MG63 (cell line): ENCODE measurements at regions not wholly inside any gene's neighbourhood (a gene's known extent, or its start where the extent isn't known, plus 50 kb on each side); places are given as distances from the start of the nearest gene placed in this dataset.
"Not testable (repeated sequence)": the region's sequence is repeated elsewhere in the genome, so short reads cannot be mapped to it uniquely, and the experiment has no call there.

Experiments
- DNase-seq: peaks from one replicate; pipeline ENCODE4 v3.0.0-alpha.2; 2020
- H3K27me3 ChIP-seq: fragments of 250-450 bp; sonication (Bioruptor Pico); 2 replicates; pipeline ENCODE4 v1.5.1; 2020; ENCODE audit warnings: mild to moderate bottlenecking, moderate library complexity
- H3K36me3 ChIP-seq: fragments of 250-450 bp; sonication (Bioruptor Pico); 2 replicates; pipeline ENCODE4 v1.5.1; 2020; ENCODE audit warnings: mild to moderate bottlenecking, moderate library complexity
- H3K4me3 ChIP-seq: fragments of 250-450 bp; sonication (Bioruptor Pico); 2 replicates; pipeline ENCODE4 v1.5.1; 2020; ENCODE audit warnings: mild to moderate bottlenecking, moderate library complexity
- H3K9me3 ChIP-seq: fragments of 250-450 bp; sonication (Bioruptor Pico); 2 replicates; pipeline ENCODE4 v1.5.1; 2020; ENCODE audit warnings: mild to moderate bottlenecking, moderate library complexity

- Histone ChIP-seq H3K36me3 (no peaks in the 10 kb centered on the region), H3K4me3 (no peak overlapping the region), H3K27me3 (no peaks in the 10 kb centered on the region), H3K9me3 (no peaks in the 10 kb centered on the region)
- DNase-seq, result no peak
Measured at GRCh38 chr18:66972681-66973080, 368.8 kb upstream of the CDH19 start.

DNA sequence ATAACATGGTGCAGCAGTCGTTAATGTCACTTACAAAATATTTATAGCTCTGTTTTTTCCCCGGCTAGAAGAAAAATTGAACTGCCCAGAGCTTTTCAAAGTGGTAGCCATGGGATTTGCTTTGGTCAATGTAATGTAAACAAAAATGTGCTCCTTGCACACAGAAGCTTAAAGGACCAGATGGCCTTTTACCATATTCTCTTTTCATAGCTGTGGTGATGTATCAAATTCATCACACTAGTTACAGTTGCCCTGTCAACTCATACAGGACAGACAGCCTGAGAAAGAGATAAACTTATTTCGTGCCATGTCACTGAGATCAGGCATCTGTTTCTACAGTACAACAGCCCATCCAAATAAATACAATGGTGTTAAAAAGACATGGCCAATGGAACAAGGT, 368.1 kb upstream of the CDH19 start:
- H3K4me3 ChIP-seq, result no peak overlapping the region
- H3K36me3 ChIP-seq, result no peaks in the 10 kb centered on the region
- no peak for DNase-seq
- H3K27me3 ChIP-seq, result no peaks in the 10 kb centered on the region
- no peaks in the 10 kb centered on the region for H3K9me3 ChIP-seq

DNA sequence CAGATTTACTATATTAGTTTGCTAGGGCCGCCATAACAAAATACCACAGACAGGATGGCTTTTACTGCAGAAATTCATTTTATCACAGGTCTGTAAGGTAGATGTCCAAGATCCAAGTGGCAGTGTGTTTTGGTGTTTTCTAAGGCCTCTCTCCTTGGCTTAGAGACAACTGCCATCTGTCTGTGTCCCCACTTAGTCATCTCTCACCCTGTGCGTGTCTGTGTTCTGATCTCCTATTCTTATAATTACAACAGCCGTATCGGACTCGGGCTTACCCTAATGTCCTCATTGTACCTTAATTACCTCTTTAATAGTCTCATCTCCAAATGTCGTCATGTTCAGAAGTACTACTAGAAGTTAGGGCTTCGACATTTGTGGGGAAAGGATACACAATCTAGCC, 362.3 kb upstream of the CDH19 start:
- no peaks in the 10 kb centered on the region for H3K36me3 ChIP-seq
- DNase-seq, result no peak
- H3K9me3 ChIP-seq, result no peaks in the 10 kb centered on the region
- no peaks in the 10 kb centered on the region for H3K27me3 ChIP-seq
- no peak overlapping the region for H3K4me3 ChIP-seq

DNA sequence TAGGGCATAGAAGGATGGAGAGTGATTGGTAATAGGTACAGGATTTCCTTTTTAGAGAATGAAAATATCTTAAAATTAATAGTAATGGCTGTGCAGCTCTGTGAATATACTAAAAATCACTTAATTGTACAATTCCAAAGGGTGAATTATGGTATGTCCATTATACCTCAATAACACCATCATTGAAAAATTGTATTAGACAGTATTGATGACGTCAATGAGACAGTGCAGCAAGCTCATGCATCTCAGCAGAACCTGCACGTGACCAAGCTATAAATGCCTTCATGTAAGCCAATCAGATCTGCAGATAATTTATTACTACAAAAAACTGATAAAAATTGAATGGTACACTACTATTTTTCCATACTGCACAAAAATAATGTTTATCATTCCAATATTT, 354.4 kb upstream of the CDH19 start:
- Histone ChIP-seq H3K9me3 (no peaks in the 10 kb centered on the region), H3K4me3 (no peak overlapping the region), H3K27me3 (no peaks in the 10 kb centered on the region), H3K36me3 (no peaks in the 10 kb centered on the region)
- DNase-seq, result no peak

DNA sequence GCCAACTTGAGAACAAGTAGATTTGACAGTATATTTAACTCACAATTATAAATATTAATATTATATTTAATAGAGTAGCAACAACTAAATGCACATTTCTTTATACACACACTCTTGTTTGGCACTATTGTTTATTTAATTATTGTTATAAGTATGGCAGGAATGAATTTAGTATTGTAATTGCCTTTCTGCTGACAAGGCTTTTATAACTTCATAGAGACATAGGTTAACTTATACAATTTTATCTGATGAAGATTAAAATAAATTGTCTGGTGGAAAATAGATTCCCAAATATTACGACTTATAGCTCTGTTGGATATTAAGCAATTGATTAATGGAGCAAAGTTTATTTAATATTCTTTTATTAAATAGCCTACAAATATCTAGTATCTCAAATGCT, 347.9 kb upstream of the CDH19 start:
- DNase-seq, result no peak
- Histone ChIP-seq H3K9me3 (no peaks in the 10 kb centered on the region), H3K4me3 (no peak overlapping the region), H3K36me3 (no peaks in the 10 kb centered on the region), H3K27me3 (no peaks in the 10 kb centered on the region)

DNA sequence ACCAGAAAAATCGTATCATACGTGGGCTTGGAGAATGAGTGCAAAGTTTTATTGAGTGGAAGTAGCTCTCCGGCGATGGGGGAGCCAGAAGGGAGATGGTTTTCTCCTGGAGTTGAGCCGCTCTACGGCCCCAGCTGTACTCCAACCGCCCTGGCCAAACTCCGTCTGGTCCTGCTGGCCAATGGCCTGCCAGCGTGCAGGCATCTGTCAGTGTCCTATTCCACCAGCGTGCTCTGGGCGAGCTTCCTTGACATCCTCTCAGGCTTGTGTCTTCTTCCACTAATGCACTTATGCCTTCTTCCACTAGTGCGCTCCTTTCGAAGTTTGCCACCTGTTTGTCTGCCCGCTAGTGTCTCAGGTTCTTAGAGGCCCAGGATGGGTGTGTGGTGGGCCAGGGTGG, 345.5 kb upstream of the CDH19 start:
- H3K9me3 ChIP-seq, result no peaks in the 10 kb centered on the region
- no peak for DNase-seq
- no peaks in the 10 kb centered on the region for H3K27me3 ChIP-seq
- no peak overlapping the region for H3K4me3 ChIP-seq
- no peaks in the 10 kb centered on the region for H3K36me3 ChIP-seq

DNA sequence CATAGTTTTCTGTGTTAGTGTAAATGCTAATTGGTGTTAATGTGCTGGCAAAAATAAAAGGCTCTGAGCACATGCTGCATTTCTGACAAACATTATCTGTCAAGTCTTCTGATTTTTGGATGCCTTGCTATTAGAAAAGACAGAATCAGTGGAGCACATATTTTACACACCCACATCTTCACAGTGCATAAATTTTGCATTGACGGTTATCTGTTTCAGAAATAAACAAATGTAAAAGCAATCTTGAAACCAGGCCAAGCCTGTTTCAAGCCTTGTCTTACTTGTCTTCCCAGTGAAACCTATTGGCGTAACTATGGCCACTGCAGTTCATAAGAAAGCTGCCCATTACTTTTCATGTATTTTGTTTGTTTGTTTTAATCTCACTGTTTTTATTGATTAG, 333.7 kb upstream of the CDH19 start:
- no peaks in the 10 kb centered on the region for H3K27me3 ChIP-seq
- DNase-seq, result no peak
- H3K36me3 ChIP-seq, result no peaks in the 10 kb centered on the region
- no peak overlapping the region for H3K4me3 ChIP-seq
- no peaks in the 10 kb centered on the region for H3K9me3 ChIP-seq

GRCh38 chr18:66931010-66931409, 327.1 kb upstream of the CDH19 start:
- no peak for DNase-seq
- H3K9me3 ChIP-seq, result no peaks in the 10 kb centered on the region

GRCh38 chr18:66916834-66917233, 312.9 kb upstream of the CDH19 start:
- DNase-seq, result no peak
- Histone ChIP-seq H3K9me3 (no peaks in the 10 kb centered on the region), H3K36me3 (no peaks in the 10 kb centered on the region), H3K4me3 (no peak overlapping the region), H3K27me3 (no peaks in the 10 kb centered on the region)

More at GRCh38 chr18:66931010-66931409, 327.1 kb upstream of the CDH19 start:
- Histone ChIP-seq H3K27me3 (no peaks in the 10 kb centered on the region), H3K4me3 (no peak overlapping the region), H3K36me3 (no peaks in the 10 kb centered on the region)

DNA sequence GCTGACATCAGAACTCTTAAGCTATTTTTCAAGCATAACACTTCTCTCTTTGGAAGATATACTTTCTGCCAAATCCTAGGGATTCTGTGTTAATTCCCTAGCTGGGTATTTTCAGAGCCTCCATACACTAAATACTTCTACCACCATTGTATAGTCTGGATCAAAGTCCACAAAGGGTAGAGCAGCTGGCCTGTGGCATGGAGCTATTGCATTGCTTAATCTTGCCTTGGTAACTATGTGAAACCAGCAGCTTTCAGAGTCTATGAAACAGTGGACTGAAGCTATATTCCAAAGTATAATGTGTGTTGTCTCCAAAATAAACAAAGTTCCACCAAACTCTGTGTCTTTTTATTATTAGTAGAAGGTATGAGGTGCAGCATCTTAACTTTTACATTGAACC, 296.9 kb upstream of the CDH19 start:
- Histone ChIP-seq H3K27me3 (no peaks in the 10 kb centered on the region), H3K9me3 (no peaks in the 10 kb centered on the region), H3K36me3 (no peaks in the 10 kb centered on the region), H3K4me3 (no peak overlapping the region)
- DNase-seq, result no peak

DNA sequence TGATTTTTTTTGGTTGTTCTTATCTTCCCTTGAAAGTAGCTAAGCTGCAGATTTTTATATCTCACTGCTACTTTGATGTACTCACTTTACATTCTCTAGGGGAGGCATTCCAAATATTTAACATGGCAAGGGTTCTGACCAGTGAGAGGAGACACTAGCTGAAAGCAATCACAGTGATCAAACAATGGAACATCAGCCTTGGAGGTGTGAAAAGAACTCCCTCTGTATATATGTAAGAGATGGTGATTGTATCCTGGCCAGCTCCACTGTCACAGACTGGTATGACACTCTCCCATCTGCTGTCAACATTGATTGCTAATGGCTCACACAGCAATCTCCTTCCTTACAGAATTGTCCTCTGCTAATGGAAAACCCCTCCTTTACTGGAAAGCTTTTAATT, 291.7 kb upstream of the CDH19 start:
- no peak for DNase-seq
- Histone ChIP-seq H3K36me3 (no peaks in the 10 kb centered on the region), H3K27me3 (no peaks in the 10 kb centered on the region), H3K9me3 (no peaks in the 10 kb centered on the region), H3K4me3 (no peak overlapping the region)

DNA sequence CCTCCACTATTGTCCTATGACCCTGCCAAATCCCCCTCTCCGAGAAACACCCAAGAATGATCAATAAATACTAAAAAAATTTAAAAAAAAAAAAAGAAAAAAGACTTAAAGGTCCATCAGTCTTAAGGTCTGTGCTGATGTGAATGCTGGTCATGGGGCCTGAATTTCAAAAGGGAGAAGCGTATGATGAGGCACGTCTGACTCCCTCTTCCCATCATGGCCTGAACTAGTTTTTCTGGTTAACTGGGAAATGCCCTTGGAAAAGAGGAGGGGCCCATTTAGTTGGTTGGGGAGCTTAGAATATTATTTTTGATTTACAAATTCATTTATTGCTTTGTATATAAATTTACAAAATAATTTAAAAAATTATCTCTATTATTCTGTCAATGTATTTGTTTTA, 291.0 kb upstream of the CDH19 start:
- Histone ChIP-seq H3K36me3 (no peaks in the 10 kb centered on the region), H3K4me3 (no peak overlapping the region), H3K27me3 (no peaks in the 10 kb centered on the region), H3K9me3 (no peaks in the 10 kb centered on the region)
- no peak for DNase-seq

DNA sequence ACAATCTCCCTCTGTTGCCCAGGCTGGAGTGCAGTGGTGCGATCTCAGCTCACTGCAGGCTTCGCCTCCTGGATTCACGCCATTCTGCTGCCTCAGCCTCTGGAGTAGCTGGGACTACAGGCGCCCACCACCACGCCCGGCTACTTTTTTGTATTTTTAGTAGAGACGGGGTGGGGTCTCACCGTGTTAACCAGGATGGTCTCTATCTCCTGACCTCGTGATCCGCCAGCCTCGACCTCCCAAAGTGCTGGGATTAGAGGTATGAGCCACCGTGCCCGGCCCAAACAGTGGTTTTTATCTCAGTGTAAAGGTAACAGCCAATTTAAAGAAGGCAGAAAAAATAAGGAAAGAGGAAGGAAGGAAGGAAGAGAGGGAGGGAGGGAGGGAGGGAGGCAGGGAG, 288.5 kb upstream of the CDH19 start:
- H3K4me3 ChIP-seq, H3K36me3 ChIP-seq, DNase-seq: not testable (repeated sequence)

DNA sequence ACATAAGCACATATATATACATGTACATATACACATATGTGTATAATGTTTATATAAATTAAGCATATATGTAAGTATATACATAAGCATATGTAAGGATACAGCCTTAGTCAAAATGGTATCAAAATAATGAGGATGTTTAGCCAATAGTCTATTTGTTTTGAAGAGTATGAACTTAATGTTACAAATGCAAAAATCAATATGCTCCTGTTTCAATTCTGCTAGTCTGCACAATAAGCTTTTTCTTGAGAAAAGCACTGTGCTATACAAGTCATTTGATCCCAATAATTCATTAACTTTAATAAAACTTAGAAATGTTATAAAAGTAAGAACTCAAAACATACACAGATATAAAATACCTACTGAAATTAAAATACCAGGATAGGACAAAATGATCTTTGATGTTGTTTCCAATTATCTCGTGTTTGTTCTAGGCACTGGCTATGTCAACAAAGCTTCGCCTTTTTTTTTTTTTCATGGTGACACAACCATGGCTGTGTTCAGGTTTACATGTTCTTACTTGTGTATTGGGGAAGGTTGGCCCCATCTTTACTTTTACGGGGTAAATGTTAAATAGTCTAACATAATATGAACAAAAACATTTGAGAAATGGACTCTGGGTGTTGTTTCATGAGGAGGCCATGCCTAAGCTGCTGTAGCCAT, 271.1 kb upstream of the CDH19 start:
- Histone ChIP-seq H3K36me3 (no peaks in the 10 kb centered on the region), H3K4me3 (no peak overlapping the region), H3K9me3 (no peaks in the 10 kb centered on the region), H3K27me3 (no peaks in the 10 kb centered on the region)
- DNase-seq, result no peak

More for the DNA sequence above, 288.5 kb upstream of the CDH19 start:
- H3K9me3 ChIP-seq, H3K27me3 ChIP-seq: not testable (repeated sequence)

DNA sequence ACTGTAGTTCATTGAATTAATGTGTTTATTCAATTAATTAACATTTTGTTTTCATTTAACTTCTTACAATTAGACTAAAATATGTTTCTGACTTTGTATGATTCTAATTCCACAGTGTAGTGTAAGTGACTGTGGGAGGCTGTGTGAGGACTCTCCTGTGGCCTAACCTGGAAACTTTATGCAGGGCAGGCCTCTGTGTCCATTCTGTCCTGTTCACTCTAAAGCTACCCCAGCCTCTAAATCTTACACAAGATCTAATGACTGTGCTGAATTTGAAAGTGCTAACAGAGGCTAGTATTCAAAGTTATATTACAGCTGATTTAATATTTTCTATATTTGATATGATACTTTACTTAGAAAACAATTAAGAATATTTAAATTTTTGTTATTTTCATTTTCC, 270.5 kb upstream of the CDH19 start:
- Histone ChIP-seq H3K36me3 (no peaks in the 10 kb centered on the region), H3K4me3 (no peak overlapping the region), H3K9me3 (no peaks in the 10 kb centered on the region), H3K27me3 (no peaks in the 10 kb centered on the region)
- no peak for DNase-seq

GRCh38 chr18:66873899-66874298, 270.0 kb upstream of the CDH19 start:
- Histone ChIP-seq H3K9me3 (no peaks in the 10 kb centered on the region), H3K36me3 (no peaks in the 10 kb centered on the region), H3K27me3 (no peaks in the 10 kb centered on the region), H3K4me3 (no peak overlapping the region)
- no peak for DNase-seq

DNA sequence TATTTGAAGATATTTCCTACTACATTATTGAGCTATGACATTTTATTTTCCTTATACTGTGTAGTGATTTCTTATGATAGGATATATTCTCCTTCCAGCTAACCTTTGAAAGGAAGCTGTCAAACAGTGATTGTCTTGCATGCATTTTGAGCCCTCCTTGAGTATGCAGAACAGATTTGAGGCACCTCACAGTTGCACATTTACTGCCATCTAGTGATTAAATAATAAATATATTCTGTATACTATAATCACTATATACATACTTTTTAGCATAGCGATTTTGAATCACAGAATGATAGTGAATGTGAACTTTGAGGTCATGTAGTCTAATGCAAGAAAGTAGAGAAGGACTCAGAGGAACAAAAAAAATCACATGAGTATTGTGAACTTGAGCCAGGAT, 268.4 kb upstream of the CDH19 start:
- no peaks in the 10 kb centered on the region for H3K27me3 ChIP-seq
- H3K4me3 ChIP-seq, result no peak overlapping the region
- no peaks in the 10 kb centered on the region for H3K36me3 ChIP-seq
- DNase-seq, result no peak
- H3K9me3 ChIP-seq, result no peaks in the 10 kb centered on the region

- Histone ChIP-seq H3K4me3 (no peak overlapping the region), H3K36me3 (no peaks in the 10 kb centered on the region), H3K27me3 (no peaks in the 10 kb centered on the region), H3K9me3 (no peaks in the 10 kb centered on the region)
- DNase-seq, result no peak
Measured at GRCh38 chr18:66867653-66868052, 263.8 kb upstream of the CDH19 start.

- H3K36me3 ChIP-seq, H3K27me3 ChIP-seq, H3K9me3 ChIP-seq, H3K4me3 ChIP-seq, DNase-seq: not testable (repeated sequence)
Measured at GRCh38 chr18:66866427-66866940, 262.6 kb upstream of the CDH19 start.
